ENCODE measurements at regions not wholly inside any gene's neighbourhood (a gene's known extent, or its start where the extent isn't known, plus 50 kb on each side); places are given as distances from the start of the nearest gene placed in this dataset.
"Not testable (repeated sequence)": the region's sequence is repeated elsewhere in the genome, so short reads cannot be mapped to it uniquely, and the experiment has no call there.

- Histone ChIP-seq H3K4me1 (ENCODE audit: control insufficient read depth, insufficient read depth, low read length) (no peaks in the 10 kb centered on the region), H3K27ac (ENCODE audit: extremely low read depth, low read depth, low read length) (no peak overlapping the region), H3K9me3 (ENCODE audit: control insufficient read depth, insufficient read depth, low read depth, low read length) (no peaks in the 10 kb centered on the region), H3K4me3 (ENCODE audit: low read depth, low read length) (no peak overlapping the region), H3K36me3 (ENCODE audit: control insufficient read depth in 2 of 2, insufficient read depth in 1 of 2, low read length in 2 of 2) (no peaks in the 10 kb centered on the region)
- TF ChIP-seq GLIS2 (tag by site-specific recombination; IDR thresholded peaks at IDR 0.05) (no peak), ZNF362 (tag by site-specific recombination; IDR thresholded peaks at IDR 0.05) (no peak), ZNF677 (tag by site-specific recombination; IDR thresholded peaks at IDR 0.05) (no peak), HIC1 (tag by site-specific recombination; IDR thresholded peaks at IDR 0.05) (no peak), ZNF146 (tag by site-specific recombination; IDR thresholded peaks at IDR 0.05) (no peak), ZNF37A (tag by site-specific recombination; IDR thresholded peaks at IDR 0.05) (no peak), ZNF133 (tag by site-specific recombination; IDR thresholded peaks at IDR 0.05) (no peak), ZNF645 (tag by site-specific recombination; IDR thresholded peaks at IDR 0.05) (no peak), ZNF585B (tag by site-specific recombination; IDR thresholded peaks at IDR 0.05) (no peak), HOXD13 (CRISPR knock-in tag; IDR thresholded peaks at IDR 0.05; ENCODE audit: borderline replicate concordance) (no peak), ZNF423 (tag by site-specific recombination; IDR thresholded peaks at IDR 0.05) (no peak), ZNF654 (tag by site-specific recombination; IDR thresholded peaks at IDR 0.05; ENCODE audit: low read depth) (no peak), ZNF626 (tag by site-specific recombination; IDR thresholded peaks at IDR 0.05) (no peak), ZNF324 (tag by site-specific recombination; IDR thresholded peaks at IDR 0.05) (no peak), ZNF174 (tag by site-specific recombination; IDR thresholded peaks at IDR 0.05) (no peak), ZNF350 (tag by site-specific recombination; IDR thresholded peaks at IDR 0.05) (no peak), ZNF10 (tag by site-specific recombination; IDR thresholded peaks at IDR 0.05) (no peak), OSR2 (tag by site-specific recombination; IDR thresholded peaks at IDR 0.05) (no peak), WT1 (tag by site-specific recombination; IDR thresholded peaks at IDR 0.05) (no peak)
- ChIA-PET CTCF (no interaction called here), POLR2A (no interaction called here)
These were observed 517.9 kb upstream of the PRR20A start for GRCh38 chr13:56622840-56623239.

- H3K9me3 ChIP-seq (ENCODE audit: control insufficient read depth, insufficient read depth, low read depth, low read length); H3K4me1 ChIP-seq (ENCODE audit: control insufficient read depth, insufficient read depth, low read length); POLR2A ChIA-PET; H3K36me3 ChIP-seq (ENCODE audit: control insufficient read depth in 2 of 2, insufficient read depth in 1 of 2, low read length in 2 of 2); H3K27ac ChIP-seq (ENCODE audit: extremely low read depth, low read depth, low read length); CTCF ChIA-PET; H3K4me3 ChIP-seq (ENCODE audit: low read depth, low read length): not testable (repeated sequence)
These were observed 511.8 kb upstream of the PRR20A start for GRCh38 chr13:56628886-56629285.

GRCh38 chr13:56631060-56631459, 509.7 kb upstream of the PRR20A start:
- H3K4me1 ChIP-seq (ENCODE audit: control insufficient read depth, insufficient read depth, low read length); H3K27ac ChIP-seq (ENCODE audit: extremely low read depth, low read depth, low read length); CTCF ChIA-PET; POLR2A ChIA-PET; H3K4me3 ChIP-seq (ENCODE audit: low read depth, low read length); H3K36me3 ChIP-seq (ENCODE audit: control insufficient read depth in 2 of 2, insufficient read depth in 1 of 2, low read length in 2 of 2); H3K9me3 ChIP-seq (ENCODE audit: control insufficient read depth, insufficient read depth, low read depth, low read length): not testable (repeated sequence)
